ENCODE measurements at regions not wholly inside any gene's neighbourhood (a gene's known extent, or its start where the extent isn't known, plus 50 kb on each side); places are given as distances from the start of the nearest gene placed in this dataset.

DNA sequence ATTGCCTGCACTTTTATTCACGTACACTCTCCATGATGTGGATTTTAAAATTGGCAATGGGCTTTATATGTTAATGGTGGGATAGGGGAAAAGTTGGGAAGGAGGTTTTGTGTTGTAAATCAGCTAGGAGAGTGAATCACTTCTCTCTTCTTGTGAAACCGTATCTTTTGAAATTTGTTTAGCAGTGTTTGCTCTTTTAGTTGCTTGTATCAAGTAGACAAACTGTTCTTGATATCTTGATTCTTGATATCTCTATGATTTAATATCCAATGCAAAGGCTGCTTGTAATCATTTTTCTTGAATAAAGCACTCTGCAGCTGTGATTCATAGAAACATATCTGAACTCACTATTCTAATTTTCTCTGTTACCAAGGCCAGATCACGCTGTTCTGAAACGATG is 615.1 kb downstream of the CCER1 start:
- Histone ChIP-seq H3K4me3 (replicated peaks in 1 of 3; ENCODE audit: insufficient read depth in 1 of 3, low read depth in 1 of 3, low read length in 3 of 3) (no peak overlapping the region), H3K36me3 (ENCODE audit: control insufficient read depth in 2 of 2, extremely low read depth in 1 of 2, insufficient read depth in 2 of 2, low read length in 2 of 2) (no peaks in the 10 kb centered on the region), H3K9me3 (replicated peaks; ENCODE audit: control insufficient read depth, insufficient read depth, low read length) (no peaks in the 10 kb centered on the region), H4K20me1 (replicated peaks; ENCODE audit: control insufficient read depth, extremely low read depth, insufficient read depth, low read length) (no peaks in the 10 kb centered on the region), H3K4me2 (ENCODE audit: insufficient read depth, low read length) (no peak overlapping the region), H3K27ac (ENCODE audit: insufficient read depth, low read depth, low read length) (no peak overlapping the region), H3K9ac (replicated peaks; ENCODE audit: extremely low read depth, insufficient read depth, low read length) (no peak overlapping the region), H2AFZ (ENCODE audit: low read depth, low read length) (no peak overlapping the region), H3K27me3 (ENCODE audit: control insufficient read depth in 2 of 2, insufficient read depth in 2 of 2, low read length in 2 of 2) (no peaks in the 10 kb centered on the region), H3K79me2 (ENCODE audit: control insufficient read depth, insufficient read depth, low read length) (no peaks in the 10 kb centered on the region), H3K9me1 (replicated peaks; ENCODE audit: control insufficient read depth, extremely low read depth, insufficient read depth, low read length) (no peaks in the 10 kb centered on the region), H3K4me1 (ENCODE audit: control insufficient read depth, extremely low read depth, insufficient read depth, low read length) (no peaks in the 10 kb centered on the region)
- POLR2A ChIA-PET, result no interaction called here
- FAIRE-seq, result no peak
- intact Hi-C loops (cut with micrococcal nuclease), result loop anchor here (10.0 kb wide), 1 partner anchor 515 kb away; no protein-coding TSS in a partner anchor
- no peak for DNase-seq (ENCODE audit: low read depth, low spot score)
- BruUV-seq (replicated peaks), result no TSS peak
- dilution Hi-C loops (cut with MboI; ENCODE audit: extremely low pct_ligation_motif_present, low sequenced_read_pairs), result no loop called here
- TF ChIP-seq EZH2 (IDR thresholded peaks at IDR 0.05; ENCODE audit: borderline replicate concordance, low read depth, low read length, severe bottlenecking) (no peak), POLR2AphosphoS5 (IDR thresholded peaks at IDR 0.05; ENCODE audit: insufficient read depth, low read depth, low read length) (no peak), POLR2A (IDR thresholded peaks at IDR 0.05; ENCODE audit: low read depth, low read length) (no peak), MYC (IDR thresholded peaks at IDR 0.05; ENCODE audit: low read depth, low read length) (no peak), JUN (IDR thresholded peaks at IDR 0.05; ENCODE audit: borderline replicate concordance, insufficient read depth, insufficient read length, low read depth) (no peak)
- CTCF ChIA-PET, result interaction anchor here (1.3 kb wide), 1 partner anchor 14 kb away, joined by 3 read pairs; no protein-coding TSS in a partner anchor

DNA sequence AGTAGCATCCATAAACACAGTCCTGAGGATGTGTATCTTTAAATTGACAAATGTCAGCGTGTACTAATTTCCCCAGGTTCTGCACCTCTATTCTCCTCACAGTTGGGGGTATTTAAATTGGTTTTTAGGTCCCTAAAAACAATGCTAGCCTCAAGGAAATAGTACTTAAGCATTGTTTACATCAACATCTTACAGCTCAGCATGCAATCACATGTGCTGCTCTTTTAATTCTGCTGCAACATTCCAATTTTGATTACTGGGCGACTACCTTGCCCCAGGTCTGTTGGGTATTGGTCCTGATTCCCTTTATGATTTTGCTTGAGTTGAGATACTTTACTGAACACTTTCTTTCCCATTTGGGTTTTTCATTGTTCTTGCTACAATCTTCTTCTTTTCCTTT is 616.6 kb downstream of the CCER1 start:
- Histone ChIP-seq H3K79me2 (ENCODE audit: control insufficient read depth, insufficient read depth, low read length) (no peaks in the 10 kb centered on the region), H3K27ac (ENCODE audit: insufficient read depth, low read depth, low read length) (no peak overlapping the region), H3K9me3 (replicated peaks; ENCODE audit: control insufficient read depth, insufficient read depth, low read length) (no peaks in the 10 kb centered on the region), H3K9me1 (replicated peaks; ENCODE audit: control insufficient read depth, extremely low read depth, insufficient read depth, low read length) (no peaks in the 10 kb centered on the region), H3K4me1 (ENCODE audit: control insufficient read depth, extremely low read depth, insufficient read depth, low read length) (peaks cover 8% of the 10 kb centered on the region), H3K27me3 (ENCODE audit: control insufficient read depth in 2 of 2, insufficient read depth in 2 of 2, low read length in 2 of 2) (no peaks in the 10 kb centered on the region), H3K9ac (replicated peaks; ENCODE audit: extremely low read depth, insufficient read depth, low read length) (no peak overlapping the region), H2AFZ (ENCODE audit: low read depth, low read length) (no peak overlapping the region), H4K20me1 (replicated peaks; ENCODE audit: control insufficient read depth, extremely low read depth, insufficient read depth, low read length) (no peaks in the 10 kb centered on the region), H3K4me2 (ENCODE audit: insufficient read depth, low read length) (no peak overlapping the region), H3K4me3 (replicated peaks in 1 of 3; ENCODE audit: insufficient read depth in 1 of 3, low read depth in 1 of 3, low read length in 3 of 3) (no peak overlapping the region), H3K36me3 (ENCODE audit: control insufficient read depth in 2 of 2, extremely low read depth in 1 of 2, insufficient read depth in 2 of 2, low read length in 2 of 2) (no peaks in the 10 kb centered on the region)
- no peak for DNase-seq (ENCODE audit: low read depth, low spot score)
- dilution Hi-C loops (cut with MboI; ENCODE audit: extremely low pct_ligation_motif_present, low sequenced_read_pairs) (no loop called here), intact Hi-C loops (cut with micrococcal nuclease) (loop anchor here (10.0 kb wide), 1 partner anchor 516 kb away; no protein-coding TSS in a partner anchor)
- BruUV-seq (replicated peaks), result no TSS peak
- TF ChIP-seq POLR2AphosphoS5 (IDR thresholded peaks at IDR 0.05; ENCODE audit: insufficient read depth, low read depth, low read length) (no peak), MAX (IDR thresholded peaks at IDR 0.05; ENCODE audit: insufficient read depth, insufficient read length) (no peak), POLR2A (IDR thresholded peaks at IDR 0.05; ENCODE audit: low read depth, low read length) (no peak), EZH2 (IDR thresholded peaks at IDR 0.05; ENCODE audit: borderline replicate concordance, low read depth, low read length, severe bottlenecking) (no peak), JUN (IDR thresholded peaks at IDR 0.05; ENCODE audit: borderline replicate concordance, insufficient read depth, insufficient read length, low read depth) (no peak), FOS (IDR thresholded peaks at IDR 0.05; ENCODE audit: borderline replicate concordance, insufficient read depth, low read length) (no peak), GATA2 (IDR thresholded peaks at IDR 0.05; ENCODE audit: insufficient read depth, insufficient read length, low read depth, low read length) (no peak), CTCF (IDR thresholded peaks at IDR 0.05; ENCODE audit: extremely low read depth in 1 of 2, insufficient read depth in 1 of 2, low read depth in 1 of 2, low read length in 2 of 2) (no peak), MYC (IDR thresholded peaks at IDR 0.05; ENCODE audit: low read depth, low read length) (no peak)
- no peak for FAIRE-seq
- CTCF ChIA-PET, result interaction anchor here (1.3 kb wide), 1 partner anchor 15 kb away, joined by 3 read pairs; no protein-coding TSS in a partner anchor
- POLR2A ChIA-PET, result no interaction called here
